ENCODE measurements at regions not wholly inside any gene's neighbourhood (a gene's known extent, or its start where the extent isn't known, plus 50 kb on each side); places are given as distances from the start of the nearest gene placed in this dataset.

DNA sequence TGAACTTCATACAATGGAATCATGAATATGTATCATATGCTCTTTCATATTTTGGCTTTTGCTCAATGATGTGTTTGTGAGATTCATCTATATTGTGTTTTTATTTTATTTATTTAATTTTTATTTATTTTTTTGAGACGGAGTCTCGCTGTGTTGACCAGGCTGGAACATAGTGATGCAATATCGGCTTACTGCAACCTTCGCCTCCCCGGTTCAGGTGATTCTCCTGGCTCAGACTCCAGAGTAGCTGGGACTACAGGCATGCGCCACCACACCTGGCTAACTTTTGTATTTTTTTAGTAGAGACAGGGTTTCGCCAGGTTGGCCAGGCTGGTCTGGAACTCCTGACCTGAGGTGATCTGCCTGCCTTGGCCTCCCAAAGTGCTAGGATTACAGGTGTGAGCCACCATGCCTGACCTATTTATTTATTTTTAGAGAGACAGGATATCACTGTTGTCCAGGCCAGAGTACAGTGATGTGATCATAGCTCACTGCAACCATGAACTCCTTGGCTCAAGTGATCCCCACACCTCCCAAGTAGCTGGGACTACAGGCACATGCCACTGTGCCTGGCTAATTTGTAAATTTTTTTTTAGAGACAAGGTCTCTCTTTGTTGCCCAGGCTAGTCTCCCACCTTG is 74.5 kb downstream of the TET3 start:
- H4K20me1 ChIP-seq (ENCODE audit: low read depth, low read length): no peaks in the 10 kb centered on the region
- H3K36me3 ChIP-seq (ENCODE audit: low read length): no peaks in the 10 kb centered on the region
- no peaks in the 10 kb centered on the region for H3K9me3 ChIP-seq (ENCODE audit: insufficient read depth, low read length)
- no peaks in the 10 kb centered on the region for H3K27me3 ChIP-seq (ENCODE audit: low read length)
- TF ChIP-seq EZH2phosphoT487 (conservative IDR thresholded peaks at IDR 0.05; ENCODE audit: low read length): no peak
- TF ChIP-seq, protein P1, sequence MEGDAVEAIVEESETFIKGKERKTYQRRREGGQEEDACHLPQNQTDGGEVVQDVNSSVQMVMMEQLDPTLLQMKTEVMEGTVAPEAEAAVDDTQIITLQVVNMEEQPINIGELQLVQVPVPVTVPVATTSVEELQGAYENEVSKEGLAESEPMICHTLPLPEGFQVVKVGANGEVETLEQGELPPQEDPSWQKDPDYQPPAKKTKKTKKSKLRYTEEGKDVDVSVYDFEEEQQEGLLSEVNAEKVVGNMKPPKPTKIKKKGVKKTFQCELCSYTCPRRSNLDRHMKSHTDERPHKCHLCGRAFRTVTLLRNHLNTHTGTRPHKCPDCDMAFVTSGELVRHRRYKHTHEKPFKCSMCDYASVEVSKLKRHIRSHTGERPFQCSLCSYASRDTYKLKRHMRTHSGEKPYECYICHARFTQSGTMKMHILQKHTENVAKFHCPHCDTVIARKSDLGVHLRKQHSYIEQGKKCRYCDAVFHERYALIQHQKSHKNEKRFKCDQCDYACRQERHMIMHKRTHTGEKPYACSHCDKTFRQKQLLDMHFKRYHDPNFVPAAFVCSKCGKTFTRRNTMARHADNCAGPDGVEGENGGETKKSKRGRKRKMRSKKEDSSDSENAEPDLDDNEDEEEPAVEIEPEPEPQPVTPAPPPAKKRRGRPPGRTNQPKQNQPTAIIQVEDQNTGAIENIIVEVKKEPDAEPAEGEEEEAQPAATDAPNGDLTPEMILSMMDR (IDR thresholded peaks at IDR 0.05; ENCODE audit: insufficient read depth, low read length, poor library complexity, severe bottlenecking): no peak
- H3K27ac ChIP-seq (ENCODE audit: low read depth, low read length): no peak overlapping the region
- no peaks in the 10 kb centered on the region for H3F3A ChIP-seq (ENCODE audit: insufficient read depth)
- no peak overlapping the region for H3K9ac ChIP-seq (ENCODE audit: low read length)
- H3K4me3 ChIP-seq (ENCODE audit: insufficient read depth, low read length, poor library complexity, severe bottlenecking): no peak overlapping the region
- no peak overlapping the region for H3K4me2 ChIP-seq (ENCODE audit: low read depth, low read length, poor library complexity, severe bottlenecking)
- H3K79me2 ChIP-seq (ENCODE audit: insufficient read depth, low read length): peaks cover 19% of the 10 kb centered on the region
- H3K9me2 ChIP-seq (replicated peaks; ENCODE audit: insufficient read depth, low read length): no peaks in the 10 kb centered on the region
- no peak overlapping the region for H2AFZ ChIP-seq (ENCODE audit: low read depth, low read length, severe bottlenecking)

DNA sequence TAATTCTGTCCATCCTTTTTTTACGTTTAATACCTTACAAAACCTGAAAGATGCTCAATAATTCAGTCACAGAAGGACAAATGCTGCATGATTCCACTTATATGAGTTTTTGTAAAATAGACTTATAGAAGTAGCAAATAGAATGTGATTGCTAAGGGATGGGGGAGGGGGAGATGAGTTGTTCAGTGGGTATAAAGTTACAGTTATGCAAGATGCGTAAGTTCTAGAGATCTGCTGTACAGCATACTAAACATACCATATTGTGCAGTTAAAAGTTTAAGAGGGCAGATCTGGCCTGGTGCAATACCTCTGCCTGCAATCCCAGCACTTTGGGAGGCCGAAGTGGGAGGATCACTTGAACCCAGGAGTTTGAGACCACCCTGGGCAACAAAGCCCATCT is 78.8 kb downstream of the TET3 start:
- Histone ChIP-seq H3K9me2 (replicated peaks; ENCODE audit: insufficient read depth, low read length) (no peaks in the 10 kb centered on the region), H3K9me3 (ENCODE audit: insufficient read depth, low read length) (no peaks in the 10 kb centered on the region), H3K36me3 (ENCODE audit: low read length) (no peaks in the 10 kb centered on the region), H3K27ac (ENCODE audit: low read depth, low read length) (no peak overlapping the region), H3K27me3 (ENCODE audit: low read length) (no peaks in the 10 kb centered on the region), H3K4me2 (ENCODE audit: low read depth, low read length, poor library complexity, severe bottlenecking) (no peak overlapping the region), H4K20me1 (ENCODE audit: low read depth, low read length) (no peaks in the 10 kb centered on the region), H3F3A (ENCODE audit: insufficient read depth) (no peaks in the 10 kb centered on the region), H3K79me2 (ENCODE audit: insufficient read depth, low read length) (peaks cover 21% of the 10 kb centered on the region), H3K4me3 (ENCODE audit: insufficient read depth, low read length, poor library complexity, severe bottlenecking) (no peak overlapping the region), H2AFZ (ENCODE audit: low read depth, low read length, severe bottlenecking) (no peak overlapping the region), H3K9ac (ENCODE audit: low read length) (no peak overlapping the region)
- TF ChIP-seq, protein P1 (IDR thresholded peaks at IDR 0.05; ENCODE audit: insufficient read depth, low read length, poor library complexity, severe bottlenecking): no peak
- TF ChIP-seq EZH2phosphoT487 (conservative IDR thresholded peaks at IDR 0.05; ENCODE audit: low read length): no peak

DNA sequence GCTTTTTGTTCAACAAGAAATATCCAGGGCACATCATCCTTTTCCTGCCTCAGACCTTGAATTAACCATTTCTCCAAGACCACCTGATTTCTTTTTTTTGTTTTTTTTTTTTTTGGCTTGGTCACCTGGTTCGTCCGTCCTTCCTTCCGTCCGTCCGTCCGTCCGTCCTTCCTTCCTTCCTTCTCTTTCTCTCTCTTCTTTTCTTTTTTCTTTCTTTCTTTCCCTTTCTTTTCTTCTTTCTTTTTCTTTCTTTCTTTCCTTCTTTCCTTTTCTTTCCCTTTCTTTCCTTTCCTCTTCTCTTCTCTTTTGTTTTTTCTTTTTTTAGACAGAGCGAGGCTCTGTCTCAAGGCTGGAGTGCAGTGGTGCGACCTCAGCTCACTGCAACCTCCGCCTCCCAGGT is 80.7 kb downstream of the TET3 start:
- Histone ChIP-seq H3K9me2 (replicated peaks; ENCODE audit: insufficient read depth, low read length) (no peaks in the 10 kb centered on the region), H3K79me2 (ENCODE audit: insufficient read depth, low read length) (peaks cover 35% of the 10 kb centered on the region), H3K4me2 (ENCODE audit: low read depth, low read length, poor library complexity, severe bottlenecking) (no peak overlapping the region), H3K36me3 (ENCODE audit: low read length) (peaks cover 3% of the 10 kb centered on the region; the same call in 1 of the 2 replicates), H2AFZ (ENCODE audit: low read depth, low read length, severe bottlenecking) (no peak overlapping the region), H3K9me3 (ENCODE audit: insufficient read depth, low read length) (no peaks in the 10 kb centered on the region), H4K20me1 (ENCODE audit: low read depth, low read length) (no peaks in the 10 kb centered on the region), H3K27me3 (ENCODE audit: low read length) (no peaks in the 10 kb centered on the region), H3K4me3 (ENCODE audit: insufficient read depth, low read length, poor library complexity, severe bottlenecking) (no peak overlapping the region), H3K9ac (ENCODE audit: low read length) (no peak overlapping the region), H3F3A (ENCODE audit: insufficient read depth) (no peaks in the 10 kb centered on the region), H3K27ac (ENCODE audit: low read depth, low read length) (no peak overlapping the region)
- TF ChIP-seq, protein P1 (IDR thresholded peaks at IDR 0.05; ENCODE audit: insufficient read depth, low read length, poor library complexity, severe bottlenecking): no peak
- no peak for TF ChIP-seq EZH2phosphoT487 (conservative IDR thresholded peaks at IDR 0.05; ENCODE audit: low read length)
